HepG2 (cell line): ENCODE measurements at regions not wholly inside any gene's neighbourhood (a gene's known extent, or its start where the extent isn't known, plus 50 kb on each side); places are given as distances from the start of the nearest gene placed in this dataset.

Experiments used
- NFYB ChIP-seq: sonication (generic); formaldehyde crosslinking; IDR thresholded peaks from 2 replicates; pipeline ENCODE4 v1.4.0; 2020; ENCODE audit warnings: missing genetic modification reagents
- POLR2A ChIP-seq, 2 experiments: IDR thresholded peaks; 2 replicates each; pipeline ENCODE4 v1.6.1; 2011; ENCODE audit warnings: low read depth in 2 of 2, low read length in 2 of 2, mild to moderate bottlenecking in 1 of 2, moderate library complexity in 1 of 2; ENCODE audit not compliant: insufficient read depth in 1 of 2
- POLR2AphosphoS5 ChIP-seq: IDR thresholded peaks from 2 replicates; pipeline ENCODE4 v1.6.1; 2012; ENCODE audit warnings: low read depth, low read length
- ZFP37 ChIP-seq: sonication (generic); formaldehyde crosslinking; IDR thresholded peaks from 2 replicates; pipeline ENCODE4 v1.4.0; 2020; ENCODE audit warnings: missing genetic modification reagents, borderline replicate concordance
- TF ChIP-seq, protein P1 (sequence below): IDR thresholded peaks from 2 replicates; pipeline ENCODE4 v1.6.1; 2012; ENCODE audit warnings: inconsistent platforms

DNA sequence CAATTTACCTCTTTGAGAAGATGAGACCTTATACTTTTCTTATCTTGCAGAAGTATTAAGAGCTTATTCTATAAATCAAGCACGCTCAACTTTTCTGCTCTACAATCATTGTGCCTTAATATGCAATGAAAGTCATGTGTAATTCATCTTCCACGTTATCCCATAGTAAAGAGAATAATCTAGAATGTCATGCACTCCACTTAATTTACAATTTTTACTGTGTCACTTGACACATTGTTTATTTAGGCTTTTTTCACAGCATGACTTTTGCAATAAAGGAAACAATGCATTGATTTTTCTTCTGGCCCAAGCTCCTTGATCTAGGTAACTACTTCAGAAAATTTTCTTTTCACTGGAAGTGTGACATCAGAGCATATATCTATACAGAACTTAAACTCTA lies 290.9 kb downstream of the HHIPL2 start:
- no peak for TF ChIP-seq ZFP37 (CRISPR knock-in tag)
- TF ChIP-seq NFYB (CRISPR knock-in tag) = no peak
- TF ChIP-seq, protein P1, sequence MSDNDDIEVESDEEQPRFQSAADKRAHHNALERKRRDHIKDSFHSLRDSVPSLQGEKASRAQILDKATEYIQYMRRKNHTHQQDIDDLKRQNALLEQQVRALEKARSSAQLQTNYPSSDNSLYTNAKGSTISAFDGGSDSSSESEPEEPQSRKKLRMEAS = no peak
- no peak for TF ChIP-seq POLR2AphosphoS5
- no peak for TF ChIP-seq POLR2A (IDR thresholded peaks at IDR 0.05; ENCODE audit: insufficient read depth in 1 of 2, low read depth in 2 of 2, low read length in 2 of 2)
